LHCN-M2 (cell line): ENCODE measurements at regions not wholly inside any gene's neighbourhood (a gene's known extent, or its start where the extent isn't known, plus 50 kb on each side); places are given as distances from the start of the nearest gene placed in this dataset.
A peak's percentile ranks its signal among the peaks of the same experiment; 100 is the strongest.

ENCODE experiments used
- DNase-seq: peaks from one replicate; pipeline ENCODE4 v3.0.0-alpha.2; 2012; ENCODE audit warnings: low read depth

DNA sequence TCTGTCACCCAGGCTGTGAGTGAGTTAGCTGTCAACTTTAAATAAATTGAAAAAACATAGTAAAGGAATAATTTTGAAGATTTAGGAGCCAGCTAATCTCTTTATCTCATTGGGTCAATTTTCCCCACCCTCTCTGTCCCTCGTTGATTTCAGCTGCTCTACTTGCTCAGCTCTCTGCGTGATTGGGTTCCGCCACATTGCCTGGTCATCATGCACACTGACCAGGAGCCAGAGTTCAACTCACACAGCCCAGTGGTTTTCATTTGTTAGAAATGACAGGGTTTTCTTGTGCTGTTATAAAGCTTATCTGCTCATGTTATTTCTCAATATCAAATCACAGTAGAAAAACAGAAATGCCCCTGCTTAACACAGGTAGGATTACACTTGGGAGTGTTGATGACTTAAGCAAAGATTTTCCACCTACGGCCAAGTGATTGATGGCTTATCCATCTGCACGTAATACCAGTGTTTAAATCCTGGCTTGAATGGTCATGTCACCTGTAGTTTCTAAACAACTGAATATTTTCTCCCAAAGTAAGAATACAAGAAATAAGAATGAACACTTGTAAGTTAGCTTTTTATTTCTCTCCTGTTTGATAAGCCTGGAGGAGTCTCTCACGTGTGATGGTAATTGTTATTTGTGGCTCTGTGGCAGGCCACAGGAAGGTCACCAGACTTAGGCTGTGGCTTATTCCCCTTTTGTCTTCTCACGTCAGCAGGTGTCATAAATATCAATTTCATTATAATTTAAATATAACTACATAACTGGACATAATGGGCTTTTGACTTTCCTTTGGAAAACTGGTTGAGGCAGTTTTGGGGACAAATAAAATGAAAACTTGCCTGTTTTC, 367.2 kb upstream of the DDHD1 start:
- DNase-seq: no peak

DNA sequence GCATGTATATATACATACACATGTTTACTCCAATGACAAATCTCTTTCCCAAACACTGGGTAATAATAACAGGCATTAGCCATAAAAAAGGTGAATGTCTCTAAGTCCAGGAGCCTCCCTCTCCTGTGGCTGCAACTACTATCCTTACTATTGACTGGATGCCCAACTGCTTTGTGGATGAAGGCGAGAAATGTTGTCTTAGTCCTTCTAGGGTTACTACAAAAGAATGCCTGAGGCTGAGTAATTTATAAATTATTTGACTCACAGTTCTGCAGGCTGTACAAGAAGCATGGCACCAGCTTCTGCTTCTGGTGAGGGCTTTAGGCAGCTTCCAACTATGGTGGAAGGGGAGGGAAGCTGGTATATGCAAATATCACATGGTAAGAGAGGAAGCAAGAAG, 366.0 kb upstream of the DDHD1 start:
- DNase-seq: peak; percentile 77

DNA sequence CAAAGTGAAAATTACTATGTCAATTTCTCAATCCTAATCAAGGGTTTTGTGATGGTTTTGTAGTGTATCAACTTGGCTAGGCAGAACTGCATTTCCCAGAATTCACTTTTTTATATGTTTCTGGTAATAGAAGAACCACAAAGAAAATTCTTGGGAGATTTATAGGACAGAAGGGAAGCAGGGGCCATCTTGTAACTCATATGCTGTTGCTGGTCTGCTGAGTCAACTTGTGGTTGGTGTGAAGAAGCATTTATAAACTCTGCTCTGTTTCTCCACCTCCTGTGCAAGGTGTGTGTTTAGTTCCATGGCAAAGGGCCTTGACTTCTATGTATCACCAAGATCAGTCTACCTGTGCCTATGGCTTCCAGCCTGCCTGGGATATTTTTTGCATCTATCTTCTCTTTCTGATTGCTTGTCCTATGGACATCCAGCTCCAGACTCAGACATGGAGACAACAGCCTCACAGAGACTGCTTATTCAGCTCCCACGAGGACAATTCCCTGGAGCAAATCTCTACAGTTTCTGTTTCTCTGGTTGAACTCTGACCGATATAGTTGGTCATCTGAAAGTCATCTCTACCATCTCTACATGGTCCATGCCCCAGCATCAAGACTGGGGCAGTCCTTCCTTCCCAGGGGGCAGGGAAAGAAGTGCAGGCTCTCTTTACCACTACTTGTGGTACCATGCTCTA, 364.3 kb upstream of the DDHD1 start:
- peak; percentile 77 for DNase-seq

DNA sequence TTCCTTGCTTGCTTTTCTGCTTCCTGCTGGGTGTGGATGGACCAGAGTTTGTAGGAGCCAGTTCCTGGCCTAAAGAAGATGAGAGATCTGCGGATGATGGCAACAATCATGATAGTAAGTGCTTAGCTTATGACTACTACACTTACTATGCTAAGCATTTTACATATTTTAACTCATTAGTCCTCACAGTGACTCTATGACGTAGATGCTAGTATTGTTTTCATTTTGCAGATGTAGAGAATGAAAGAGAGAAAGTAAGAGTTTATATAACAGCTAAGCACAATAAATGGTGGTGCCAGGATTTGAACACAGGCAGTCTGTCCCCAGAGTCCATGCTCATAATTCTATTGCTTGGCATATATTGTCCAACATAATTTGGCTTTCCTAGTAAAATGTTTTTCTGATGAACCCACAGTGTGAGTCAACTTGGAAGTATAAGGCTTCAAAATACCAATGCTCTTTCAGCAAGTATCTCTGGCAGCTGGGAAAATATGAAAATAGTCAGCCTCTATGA, 363.2 kb upstream of the DDHD1 start:
- peak; percentile 86 for DNase-seq

DNA sequence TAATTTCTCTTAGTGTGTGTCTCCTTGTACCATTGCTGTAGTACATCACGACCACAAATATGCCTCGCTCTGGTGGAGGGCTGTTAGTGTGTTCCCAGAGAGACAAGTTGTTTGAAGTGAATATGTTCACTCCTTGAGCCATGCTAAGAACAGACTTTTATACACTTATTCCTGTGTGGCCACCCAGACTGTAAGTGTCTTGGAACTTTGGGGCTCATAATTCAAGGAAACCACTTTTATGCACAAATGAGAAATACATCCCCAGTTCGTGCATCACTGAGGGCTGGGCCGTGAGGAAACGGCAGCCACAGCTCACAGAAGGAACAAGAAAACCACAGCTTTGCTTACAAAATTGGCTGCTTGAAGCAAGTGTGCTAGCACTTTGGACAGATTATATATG, 362.2 kb upstream of the DDHD1 start:
- DNase-seq: peak; percentile 53

- no peak for DNase-seq
Measured at GRCh38 chr14:53514197-53514596, 361.1 kb upstream of the DDHD1 start.

DNA sequence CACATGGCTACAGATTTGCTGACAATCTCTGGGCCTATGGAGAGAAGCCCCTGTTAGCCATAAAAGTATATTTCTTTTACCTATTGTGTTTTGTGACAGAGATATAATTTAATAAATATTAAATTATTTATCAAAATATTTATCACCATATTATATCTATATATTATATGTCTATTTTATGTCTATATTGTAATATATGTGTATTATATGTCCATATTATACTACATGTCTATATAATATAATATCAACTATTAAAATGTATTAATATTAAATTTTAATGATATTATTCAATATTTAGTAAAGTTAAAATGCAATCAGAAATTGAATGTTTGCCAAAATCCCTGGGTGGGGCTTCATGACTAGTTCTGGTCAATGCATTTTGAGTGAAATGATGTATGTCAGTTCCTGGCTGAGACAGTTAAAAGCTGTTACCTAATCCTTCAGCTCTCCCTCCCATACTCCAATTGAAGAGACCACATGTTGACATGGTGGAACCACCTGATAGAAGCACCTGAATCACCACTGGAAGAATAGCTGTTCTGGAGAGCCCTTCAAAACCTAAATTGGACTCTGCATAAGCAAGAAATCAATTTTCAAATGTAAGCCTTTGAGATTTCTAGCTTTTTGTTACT, 357.3 kb upstream of the DDHD1 start:
- no peak for DNase-seq

GRCh38 chr14:53509276-53510244, 356.4 kb upstream of the DDHD1 start:
- DNase-seq: peak; percentile 92

GRCh38 chr14:53501361-53502211, 348.5 kb upstream of the DDHD1 start:
- DNase-seq: peak; percentile 19

- no peak for DNase-seq
Measured at GRCh38 chr14:53500191-53500590, 347.1 kb upstream of the DDHD1 start.

DNA sequence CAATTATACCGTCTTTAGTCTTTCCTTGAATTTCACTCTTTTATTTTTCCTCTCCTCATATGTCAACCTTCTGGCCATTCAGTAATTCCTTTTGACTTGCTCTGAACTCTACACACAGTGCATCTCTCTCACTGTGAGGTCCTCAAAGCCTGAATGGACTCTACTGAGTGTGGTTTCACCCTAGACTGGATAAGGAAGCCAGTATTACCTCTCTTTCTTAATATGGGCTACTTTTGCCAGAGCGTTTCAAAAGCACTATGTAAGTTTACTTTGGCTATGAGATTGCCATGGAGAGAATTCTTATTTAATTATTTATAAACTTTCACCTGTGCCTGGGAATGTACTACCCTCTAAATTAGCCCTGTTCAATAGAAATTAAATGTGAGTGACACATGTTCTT, 343.5 kb upstream of the DDHD1 start:
- DNase-seq: no peak

GRCh38 chr14:53495846-53496343, 342.8 kb upstream of the DDHD1 start:
- no peak for DNase-seq

- DNase-seq: no peak
Measured at GRCh38 chr14:53494587-53494986, 341.5 kb upstream of the DDHD1 start.

- no peak for DNase-seq
Measured at GRCh38 chr14:53493860-53494259, 340.7 kb upstream of the DDHD1 start.

DNA sequence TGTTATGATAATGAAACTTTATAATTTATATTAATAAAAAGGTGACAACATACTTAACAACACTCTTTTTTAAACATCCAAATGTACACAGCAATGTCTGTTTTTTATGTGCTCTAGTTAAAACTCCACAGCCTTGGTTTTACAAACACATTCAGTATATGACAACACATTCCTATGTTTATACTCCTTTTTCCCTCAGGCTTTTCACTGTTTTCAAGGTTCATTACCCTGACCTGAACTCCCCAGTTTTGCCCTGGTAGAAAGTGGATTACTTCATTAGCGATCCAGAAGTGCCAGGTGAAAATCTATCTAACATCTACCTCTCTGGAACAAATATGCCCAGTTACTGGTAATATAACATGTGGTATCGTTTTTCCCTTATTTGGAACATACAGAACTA, 340.2 kb upstream of the DDHD1 start:
- no peak for DNase-seq

DNA sequence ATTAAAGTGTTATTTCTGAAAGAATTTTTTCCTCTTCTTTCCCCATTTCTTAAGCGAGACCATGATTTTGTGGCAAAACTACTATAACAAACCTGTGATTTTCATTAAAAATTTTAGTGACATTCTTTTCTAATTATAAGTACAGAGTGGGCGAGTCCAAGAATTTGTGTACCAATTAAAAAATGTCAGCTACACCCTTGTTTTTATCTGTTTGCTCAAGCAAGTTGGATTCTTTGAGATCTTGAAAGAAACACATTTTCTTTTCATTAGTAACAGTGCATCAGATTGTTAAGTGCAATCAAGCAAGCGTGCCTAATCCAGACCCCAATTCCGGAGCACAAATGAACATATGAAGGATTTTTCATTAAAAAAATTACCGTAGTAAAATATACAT, 338.8 kb upstream of the DDHD1 start:
- DNase-seq: no peak

DNA sequence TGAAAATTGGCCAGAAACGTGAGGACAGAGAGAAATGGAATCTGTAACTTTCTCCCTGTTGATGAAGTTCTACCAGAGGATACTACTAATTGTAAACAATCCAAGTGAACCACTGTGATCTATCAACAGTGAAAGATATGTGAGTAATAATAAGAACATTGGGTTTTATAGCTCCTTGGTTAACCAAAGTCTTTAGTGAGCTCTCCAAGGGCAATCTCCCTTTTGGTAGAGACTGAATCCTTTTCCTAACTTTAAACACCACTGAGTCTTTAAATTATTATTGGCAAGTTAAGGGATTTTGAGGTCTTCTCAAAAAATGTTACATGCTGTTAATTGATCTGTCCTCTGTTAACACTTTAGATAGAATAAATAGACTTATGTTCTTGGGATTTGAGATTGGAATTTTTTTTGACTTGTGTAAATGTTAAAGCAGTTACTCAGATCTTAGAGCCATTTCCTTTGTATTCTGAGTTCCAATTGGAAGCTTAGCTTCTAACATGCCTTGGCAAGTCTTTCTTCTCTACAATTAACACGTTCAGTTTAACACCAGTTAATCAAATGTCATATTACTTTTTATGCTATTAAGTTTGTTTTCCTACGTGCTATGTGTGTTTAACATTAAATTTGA, 338.2 kb upstream of the DDHD1 start:
- peak; percentile 46 for DNase-seq

DNA sequence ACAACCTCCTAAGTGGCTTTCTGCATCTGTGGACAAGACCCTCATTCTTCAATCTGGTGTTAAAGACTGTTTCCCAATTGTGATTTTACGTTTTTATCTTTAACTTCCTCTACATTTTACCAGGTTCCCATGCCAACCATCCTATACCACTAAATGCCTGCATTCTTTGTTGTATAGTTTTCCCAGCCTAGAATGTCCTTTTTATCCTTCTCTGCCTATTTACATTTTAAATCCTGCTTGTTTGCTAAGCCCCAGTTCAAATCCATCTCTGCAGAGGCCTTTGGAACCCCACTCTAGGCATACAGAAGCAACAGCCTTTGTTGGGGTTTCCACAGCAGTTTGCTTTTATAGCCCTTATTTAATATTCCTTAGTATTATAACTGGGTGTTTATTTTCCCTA, 325.1 kb upstream of the DDHD1 start:
- DNase-seq: no peak

DNA sequence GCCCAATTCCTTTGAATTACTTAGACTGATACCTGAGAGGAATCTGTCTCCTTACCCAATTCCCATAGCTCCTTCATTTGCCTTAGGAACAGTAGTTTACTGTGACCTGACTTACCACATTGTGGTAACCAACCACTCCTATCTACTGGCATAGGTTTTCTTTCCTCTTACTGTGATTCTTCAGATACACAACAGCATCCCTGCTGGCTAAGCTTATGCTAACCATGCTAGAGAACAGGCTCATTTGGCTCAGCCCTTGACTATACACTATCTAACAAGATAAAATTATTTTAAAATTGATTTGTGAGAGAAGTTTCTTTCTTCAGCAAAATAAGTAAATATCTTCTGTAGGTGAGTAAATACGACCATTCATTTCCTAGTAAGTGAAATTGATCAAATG, 320.4 kb upstream of the DDHD1 start:
- no peak for DNase-seq

- DNase-seq: no peak
Measured at GRCh38 chr14:53472306-53472705, 319.2 kb upstream of the DDHD1 start.
